Adrenal gland (tissue), 9 donors: ENCODE measurements at regions not wholly inside any gene's neighbourhood (a gene's known extent, or its start where the extent isn't known, plus 50 kb on each side); places are given as distances from the start of the nearest gene placed in this dataset.
"Not testable (repeated sequence)": the region's sequence is repeated elsewhere in the genome, so short reads cannot be mapped to it uniquely, and the experiment has no call there.

Source experiments
- DNase-seq, 7 donors: peaks; one replicate each; pipeline ENCODE4 v3.0.0-alpha.2; 2019 to 2020
- H3K27ac ChIP-seq, 5 donors: fragments of 200-600 bp; sonication (generic) in 4 of 5; 1 replicate in 3 of 5; 2 replicates in 2 of 5; pipeline versions ENCODE4 v1.5.1 to v1.8.0; 2016 to 2020; ENCODE audit warnings: mild to moderate bottlenecking in 1 of 5
- H3K27me3 ChIP-seq: fragments of 200-600 bp; 2 replicates; pipeline ENCODE4 v1.8.0; 2021
- H3K36me3 ChIP-seq, 2 donors: fragments of 200-600 bp; replicated peaks in 1 of 2; 1 replicate in 1 of 2; 2 replicates in 1 of 2; pipeline versions ENCODE4 v1.5.1 to v1.8.0; 2018 to 2022
- H3K4me1 ChIP-seq, 2 donors: fragments of 200-600 bp; replicated peaks in 1 of 2; 1 replicate in 1 of 2; 2 replicates in 1 of 2; pipeline versions ENCODE4 v1.5.1 to v1.8.0; 2018 to 2021
- H3K4me3 ChIP-seq, 4 donors: fragments of 200-600 bp; sonication (generic) in 3 of 4; one replicate each; pipeline ENCODE4 v1.5.1; 2016 to 2018
- H3K9me3 ChIP-seq, 3 donors: fragments of 200-600 bp; sonication (generic) in 1 of 3; replicated peaks in 1 of 3; 1 replicate in 2 of 3; 2 replicates in 1 of 3; pipeline versions ENCODE4 v1.5.1 to v1.8.0; 2016 to 2021
- CTCF ChIP-seq, 6 experiments: fragments of 450-650 bp in 4 of 6; fragments of 200-600 bp in 2 of 6; sonication (generic) in 1 of 6; IDR thresholded peaks; 1 replicate in 5 of 6; 2 replicates in 1 of 6; pipeline versions ENCODE4 v1.5.1 to v1.8.0; 2016 to 2021; ENCODE audit warnings: antibody characterized with exemption in 6 of 6, mild to moderate bottlenecking in 2 of 6, moderate library complexity in 1 of 6
- POLR2A ChIP-seq, 2 donors: fragments of 450-650 bp; IDR thresholded peaks; one replicate each; pipeline ENCODE4 v1.6.1; 2017; ENCODE audit warnings: antibody characterized with exemption in 2 of 2, mild to moderate bottlenecking in 2 of 2, moderate library complexity in 1 of 2
- WGBS, 4 donors: extraction: QIAGEN DNeasy Blood & Tissue Kit in 2 of 4; methylation state at CpG; one replicate each; pipeline versions ENCODE4 v1.1.5 to v1.1.7; 2013 to 2017; 5-methylcytosine and 5-hydroxymethylcytosine counted together
- intact Hi-C, 2 donors: fragments of 100-400 bp; cut with DNase I; formaldehyde crosslinking; loops; one replicate each; pipeline versions ENCODE4 v1.14.1 to v1.15.0; 2022 to 2023
- donor health status: healthy with polysubstance abuse.
- donor health status: Bipolar disorder and iron deficiency.
- donor health status: DM: yes; HTN: yes; CAD: no.
- donor health status: DM: no; HTN: no; CAD: no.
- donor health status: DM: no; HTN: no; CAD: no.

GRCh38 chr18:70577023-70577420 lies 288.2 kb downstream of the SOCS6 start:
- no peak overlapping the region for H3K27ac ChIP-seq

GRCh38 chr18:70576276-70577022 lies 287.6 kb downstream of the SOCS6 start:
- Histone ChIP-seq H3K27ac (no peak overlapping the region), H3K36me3 (no peaks in the 10 kb centered on the region), H3K27me3 (no peaks in the 10 kb centered on the region), H3K9me3 (no peaks in the 10 kb centered on the region), H3K4me3 (no peak overlapping the region), H3K4me1 (no peaks in the 10 kb centered on the region)
- WGBS, 4 donors: 64 to 71% (median 65%) methylated on average over 9 of the region's 9 CpGs
- intact Hi-C loops: no loop called here
- DNase-seq: no peak
- TF ChIP-seq POLR2A (IDR thresholded peaks at IDR 0.05) (no peak), CTCF (IDR thresholded peaks at IDR 0.05) (no peak)

More at GRCh38 chr18:70577023-70577420, 288.2 kb downstream of the SOCS6 start:
- DNase-seq: no peak
- no peaks in the 10 kb centered on the region for H3K9me3 ChIP-seq
- no peak overlapping the region for H3K4me3 ChIP-seq
- intact Hi-C loops: no loop called here
- 48 to 64% (median 61%) methylated on average over 4 of the region's 4 CpGs for WGBS, 4 donors
- no peaks in the 10 kb centered on the region for H3K4me1 ChIP-seq
- TF ChIP-seq CTCF (IDR thresholded peaks at IDR 0.05): no peak
- no peak for TF ChIP-seq POLR2A (IDR thresholded peaks at IDR 0.05)
- H3K36me3 ChIP-seq: no peaks in the 10 kb centered on the region
- H3K27me3 ChIP-seq: no peaks in the 10 kb centered on the region

- DNase-seq, intact Hi-C loops, H3K27ac ChIP-seq, H3K4me1 ChIP-seq, H3K9me3 ChIP-seq, H3K27me3 ChIP-seq, H3K4me3 ChIP-seq, H3K36me3 ChIP-seq: not testable (repeated sequence)
Measured at GRCh38 chr18:70574951-70575350, 286.1 kb downstream of the SOCS6 start.

- H3K9me3 ChIP-seq, H3K27ac ChIP-seq, intact Hi-C loops, H3K4me1 ChIP-seq, H3K4me3 ChIP-seq, H3K36me3 ChIP-seq, DNase-seq, H3K27me3 ChIP-seq: not testable (repeated sequence)
- 89 to 90% (median 89%) methylated on average over 14 to 24 of the region's 24 CpGs; no CpG with 5 or more reads in 1 of the 4 donors for WGBS, 4 donors
Measured at GRCh38 chr18:70569647-70570046, 280.8 kb downstream of the SOCS6 start.

GRCh38 chr18:70559446-70559845 lies 270.6 kb downstream of the SOCS6 start:
- H3K9me3 ChIP-seq: no peaks in the 10 kb centered on the region
- 57 to 65% (median 61%) methylated on average over 2 of the region's 2 CpGs for WGBS, 4 donors
- intact Hi-C loops: no loop called here
- H3K4me3 ChIP-seq: no peak overlapping the region
- H3K27ac ChIP-seq: no peak overlapping the region
- H3K27me3 ChIP-seq: no peaks in the 10 kb centered on the region
- H3K4me1 ChIP-seq: no peaks in the 10 kb centered on the region
- no peaks in the 10 kb centered on the region for H3K36me3 ChIP-seq
- no peak for DNase-seq
- TF ChIP-seq POLR2A (IDR thresholded peaks at IDR 0.05) (no peak), CTCF (IDR thresholded peaks at IDR 0.05) (no peak)
